Stimulated activated CD4-positive, alpha-beta T cell treated with anti-CD3 and anti-CD28 coated beads, Interleukin-4, amount 100 ng/mL, for 1 hour (primary cell): ENCODE measurements at regions not wholly inside any gene's neighbourhood (a gene's known extent, or its start where the extent isn't known, plus 50 kb on each side); places are given as distances from the start of the nearest gene placed in this dataset.
A peak's percentile ranks its signal among the peaks of the same experiment; 100 is the strongest.
"Not testable (repeated sequence)": the region's sequence is repeated elsewhere in the genome, so short reads cannot be mapped to it uniquely, and the experiment has no call there.

Source experiments
- DNase-seq: peaks from one replicate; pipeline ENCODE4 v3.0.0-alpha.2; 2020

GRCh38 chr13:44887515-44887914 is 101.8 kb downstream of the NUFIP1 start:
- DNase-seq: no peak

GRCh38 chr13:44884076-44884729 is 105.1 kb downstream of the NUFIP1 start:
- DNase-seq: no peak

GRCh38 chr13:44879452-44880058 is 109.7 kb downstream of the NUFIP1 start:
- DNase-seq: no peak

- peak; percentile 15 for DNase-seq
Observed at GRCh38 chr13:44876782-44877324, 112.4 kb downstream of the NUFIP1 start.

- no peak for DNase-seq
Observed at GRCh38 chr13:44874886-44875630, 114.2 kb downstream of the NUFIP1 start.

GRCh38 chr13:44874176-44874575 is 115.1 kb downstream of the NUFIP1 start:
- no peak for DNase-seq

- DNase-seq: no peak
Observed at GRCh38 chr13:44873461-44873860, 115.8 kb downstream of the NUFIP1 start.

- no peak for DNase-seq
Observed at GRCh38 chr13:44872751-44873150, 116.5 kb downstream of the NUFIP1 start.

GRCh38 chr13:44870456-44870929 is 118.8 kb downstream of the NUFIP1 start:
- DNase-seq: no peak

- DNase-seq: no peak
Observed at GRCh38 chr13:44869167-44869566, 120.1 kb downstream of the NUFIP1 start.

- DNase-seq: no peak
Observed at GRCh38 chr13:44868397-44868796, 120.9 kb downstream of the NUFIP1 start.

- DNase-seq: no peak
Observed at GRCh38 chr13:44867825-44868224, 121.4 kb downstream of the NUFIP1 start.

- no peak for DNase-seq
Observed at GRCh38 chr13:44866411-44866911, 122.8 kb downstream of the NUFIP1 start.

- DNase-seq: no peak
Observed at GRCh38 chr13:44865722-44866410, 123.4 kb downstream of the NUFIP1 start.

- DNase-seq: not testable (repeated sequence)
Observed at GRCh38 chr13:44863641-44864040, 125.6 kb downstream of the NUFIP1 start.

GRCh38 chr13:44860454-44860853 is 128.8 kb downstream of the NUFIP1 start:
- DNase-seq: no peak

GRCh38 chr13:44857736-44858135 is 131.5 kb downstream of the NUFIP1 start:
- DNase-seq: no peak

- no peak for DNase-seq
Observed at GRCh38 chr13:44857061-44857460, 132.2 kb downstream of the NUFIP1 start.

- DNase-seq: no peak
Observed at GRCh38 chr13:44855860-44856259, 133.4 kb downstream of the NUFIP1 start.

- DNase-seq: no peak
Observed at GRCh38 chr13:44854313-44855060, 134.8 kb downstream of the NUFIP1 start.

- DNase-seq: no peak
Observed at GRCh38 chr13:44853641-44854040, 135.6 kb downstream of the NUFIP1 start.
